ENCODE measurements at regions not wholly inside any gene's neighbourhood (a gene's known extent, or its start where the extent isn't known, plus 50 kb on each side); places are given as distances from the start of the nearest gene placed in this dataset.

GRCh38 chr6:141969201-141969600 lies 163.5 kb upstream of the GJE1 start:
- Histone ChIP-seq H3K36me3 (ENCODE audit: insufficient read depth, low read length) (no peaks in the 10 kb centered on the region), H3K4me3 (ENCODE audit: low read length) (no peak overlapping the region), H3K4me2 (ENCODE audit: low read length) (no peak overlapping the region), H3K9me3 (replicated peaks; ENCODE audit: low read length) (no peaks in the 10 kb centered on the region), H3K4me1 (ENCODE audit: control insufficient read depth, insufficient read depth, low read length) (no peaks in the 10 kb centered on the region), H3K27me3 (ENCODE audit: control insufficient read depth, insufficient read depth, low read length) (no peaks in the 10 kb centered on the region), H3K9ac (ENCODE audit: low read depth, low read length) (no peak overlapping the region)

DNA sequence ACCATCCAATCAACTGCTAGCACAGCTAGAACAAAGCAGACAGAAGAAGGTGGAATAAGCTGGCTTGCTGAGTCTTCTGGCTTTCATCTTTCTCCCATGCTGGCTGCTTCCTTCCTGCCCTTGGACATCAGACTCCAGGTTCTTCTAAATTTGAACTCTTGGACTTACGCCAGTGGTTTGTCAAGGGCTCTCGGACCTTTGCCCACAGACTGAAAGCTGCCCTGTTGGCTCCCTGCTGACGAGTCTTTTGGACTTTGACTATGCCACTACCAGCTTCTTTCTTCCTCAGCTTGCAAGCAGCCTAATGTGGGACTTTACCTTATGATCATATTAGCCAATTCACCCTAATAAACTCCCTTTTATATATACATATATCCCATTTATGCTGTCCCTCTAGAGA lies 164.1 kb upstream of the GJE1 start:
- no peaks in the 10 kb centered on the region for H3K36me3 ChIP-seq (ENCODE audit: insufficient read depth, low read length)
- H3K27me3 ChIP-seq (ENCODE audit: control insufficient read depth, insufficient read depth, low read length): no peaks in the 10 kb centered on the region
- no peaks in the 10 kb centered on the region for H3K9me3 ChIP-seq (replicated peaks; ENCODE audit: low read length)
- no peak overlapping the region for H3K4me3 ChIP-seq (ENCODE audit: low read length)
- no peak overlapping the region for H3K4me2 ChIP-seq (ENCODE audit: low read length)
- H3K9ac ChIP-seq (ENCODE audit: low read depth, low read length): no peak overlapping the region
- no peaks in the 10 kb centered on the region for H3K4me1 ChIP-seq (ENCODE audit: control insufficient read depth, insufficient read depth, low read length)

DNA sequence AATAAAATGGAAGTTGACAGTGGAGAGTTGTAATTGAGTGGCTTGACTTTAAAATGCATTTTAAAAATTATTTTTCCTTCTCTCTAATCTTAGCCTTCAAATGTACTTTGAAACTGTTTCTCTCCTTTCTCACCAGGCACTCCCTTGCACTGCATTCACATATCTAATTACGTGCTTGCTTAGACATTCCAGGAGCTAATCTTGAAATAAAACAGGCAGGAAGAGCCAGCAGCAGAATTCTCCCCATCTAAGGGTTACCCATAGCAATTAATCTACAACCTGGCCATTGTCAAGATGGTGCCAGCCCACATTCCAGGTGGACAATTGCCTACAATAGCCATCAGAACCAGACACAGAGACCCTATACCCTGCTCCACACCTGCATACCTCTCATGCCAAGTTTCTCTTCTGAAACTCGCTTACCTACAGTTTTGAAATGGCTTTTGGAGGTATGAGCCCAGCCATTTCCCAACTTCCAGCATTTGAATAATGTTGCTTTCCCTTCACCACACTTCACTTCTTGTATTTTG lies 167.6 kb upstream of the GJE1 start:
- no peaks in the 10 kb centered on the region for H3K27me3 ChIP-seq (ENCODE audit: control insufficient read depth, insufficient read depth, low read length)
- no peak overlapping the region for H3K9ac ChIP-seq (ENCODE audit: low read depth, low read length)
- H3K4me3 ChIP-seq (ENCODE audit: low read length): no peak overlapping the region
- H3K4me1 ChIP-seq (ENCODE audit: control insufficient read depth, insufficient read depth, low read length): no peaks in the 10 kb centered on the region
- no peaks in the 10 kb centered on the region for H3K9me3 ChIP-seq (replicated peaks; ENCODE audit: low read length)
- H3K36me3 ChIP-seq (ENCODE audit: insufficient read depth, low read length): no peaks in the 10 kb centered on the region
- H3K4me2 ChIP-seq (ENCODE audit: low read length): no peak overlapping the region

DNA sequence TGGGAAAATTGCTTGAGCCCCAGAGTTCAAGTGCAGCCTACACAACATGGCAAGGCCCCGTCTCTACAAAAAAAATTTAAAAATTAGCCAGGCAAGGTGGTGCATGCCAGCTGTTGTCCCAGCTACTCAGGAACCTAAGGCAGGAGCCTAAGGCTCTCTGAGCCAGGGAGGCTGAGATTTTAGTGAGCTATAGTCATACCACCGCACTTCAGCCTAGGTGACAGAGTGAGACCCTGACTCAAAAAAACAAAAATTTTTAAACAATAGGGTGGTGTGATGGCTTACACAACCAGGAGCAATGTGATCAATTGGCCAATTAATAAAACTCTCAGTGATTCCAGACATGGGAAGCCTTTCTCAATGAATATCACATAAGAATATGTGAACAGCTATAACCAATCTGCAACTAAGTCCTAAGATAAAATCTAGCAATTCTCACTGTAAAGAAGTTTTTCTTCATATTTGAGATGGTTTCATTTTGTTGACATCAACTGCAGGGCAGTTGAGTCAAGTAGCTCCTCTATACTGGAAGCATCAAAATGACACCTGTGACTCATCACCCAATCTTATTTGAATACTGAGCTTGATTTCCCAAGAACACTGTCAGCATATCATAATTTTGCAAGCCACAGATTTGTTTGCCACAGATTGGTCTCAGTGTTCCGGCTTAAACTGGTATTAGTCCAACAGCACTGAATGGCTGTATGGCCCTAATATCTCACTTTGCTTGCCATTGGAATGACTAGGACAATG lies 169.0 kb upstream of the GJE1 start:
- Histone ChIP-seq H3K9ac (ENCODE audit: low read depth, low read length) (no peak overlapping the region), H3K9me3 (replicated peaks; ENCODE audit: low read length) (no peaks in the 10 kb centered on the region), H3K36me3 (ENCODE audit: insufficient read depth, low read length) (no peaks in the 10 kb centered on the region), H3K4me2 (ENCODE audit: low read length) (no peak overlapping the region), H3K4me3 (ENCODE audit: low read length) (no peak overlapping the region), H3K4me1 (ENCODE audit: control insufficient read depth, insufficient read depth, low read length) (no peaks in the 10 kb centered on the region), H3K27me3 (ENCODE audit: control insufficient read depth, insufficient read depth, low read length) (no peaks in the 10 kb centered on the region)

GRCh38 chr6:141957271-141957670 lies 175.5 kb upstream of the GJE1 start:
- Histone ChIP-seq H3K36me3 (ENCODE audit: insufficient read depth, low read length) (no peaks in the 10 kb centered on the region), H3K27me3 (ENCODE audit: control insufficient read depth, insufficient read depth, low read length) (no peaks in the 10 kb centered on the region), H3K4me2 (ENCODE audit: low read length) (no peak overlapping the region), H3K4me1 (ENCODE audit: control insufficient read depth, insufficient read depth, low read length) (no peaks in the 10 kb centered on the region), H3K4me3 (ENCODE audit: low read length) (no peak overlapping the region), H3K9me3 (replicated peaks; ENCODE audit: low read length) (no peaks in the 10 kb centered on the region), H3K9ac (ENCODE audit: low read depth, low read length) (no peak overlapping the region)

GRCh38 chr6:141956868-141957267 lies 175.9 kb upstream of the GJE1 start:
- H3K4me1 ChIP-seq (ENCODE audit: control insufficient read depth, insufficient read depth, low read length): no peaks in the 10 kb centered on the region
- H3K4me3 ChIP-seq (ENCODE audit: low read length): no peak overlapping the region
- no peak overlapping the region for H3K9ac ChIP-seq (ENCODE audit: low read depth, low read length)
- H3K9me3 ChIP-seq (replicated peaks; ENCODE audit: low read length): no peaks in the 10 kb centered on the region
- no peaks in the 10 kb centered on the region for H3K36me3 ChIP-seq (ENCODE audit: insufficient read depth, low read length)
- no peak overlapping the region for H3K4me2 ChIP-seq (ENCODE audit: low read length)
- H3K27me3 ChIP-seq (ENCODE audit: control insufficient read depth, insufficient read depth, low read length): no peaks in the 10 kb centered on the region

DNA sequence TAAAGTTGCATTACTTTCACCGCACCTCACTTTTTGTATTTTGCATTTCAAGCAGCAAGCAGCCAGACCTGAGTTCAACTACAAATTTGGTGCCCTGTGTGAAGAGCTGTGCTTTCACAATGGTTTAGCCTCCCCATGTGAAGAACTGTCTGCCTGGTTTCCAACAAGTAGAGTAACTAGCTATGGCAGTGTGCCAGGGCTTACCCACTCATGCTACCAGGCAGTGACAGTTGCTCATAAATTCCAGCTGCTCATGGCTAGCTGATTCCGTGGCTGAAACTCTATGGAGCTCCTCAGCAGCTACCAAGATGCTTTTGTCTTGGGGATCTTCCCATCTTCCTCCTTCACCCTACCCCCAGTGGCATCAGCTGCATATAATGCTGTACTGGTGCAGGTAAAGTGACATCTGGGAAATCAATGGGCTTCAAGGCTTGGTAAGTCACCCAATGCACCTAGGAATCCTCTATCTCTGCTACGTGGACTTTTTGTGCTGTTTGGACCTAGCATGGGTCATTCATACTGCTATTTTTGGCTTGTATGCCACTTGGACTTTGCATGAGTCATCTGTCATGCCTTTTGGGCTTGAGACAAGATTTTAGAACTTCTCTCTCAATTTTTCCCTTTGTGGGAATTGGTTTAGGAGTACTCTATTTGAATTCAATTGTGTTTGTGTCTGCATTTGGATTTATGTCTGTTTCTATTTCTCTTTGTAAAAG lies 176.5 kb upstream of the GJE1 start:
- Histone ChIP-seq H3K27me3 (ENCODE audit: control insufficient read depth, insufficient read depth, low read length) (no peaks in the 10 kb centered on the region), H3K4me1 (ENCODE audit: control insufficient read depth, insufficient read depth, low read length) (no peaks in the 10 kb centered on the region), H3K4me2 (ENCODE audit: low read length) (no peak overlapping the region), H3K36me3 (ENCODE audit: insufficient read depth, low read length) (no peaks in the 10 kb centered on the region), H3K4me3 (ENCODE audit: low read length) (no peak overlapping the region), H3K9me3 (replicated peaks; ENCODE audit: low read length) (no peaks in the 10 kb centered on the region), H3K9ac (ENCODE audit: low read depth, low read length) (no peak overlapping the region)

GRCh38 chr6:141953072-141953471 lies 179.7 kb upstream of the GJE1 start:
- Histone ChIP-seq H3K4me3 (ENCODE audit: low read length) (no peak overlapping the region), H3K9me3 (replicated peaks; ENCODE audit: low read length) (no peaks in the 10 kb centered on the region)

DNA sequence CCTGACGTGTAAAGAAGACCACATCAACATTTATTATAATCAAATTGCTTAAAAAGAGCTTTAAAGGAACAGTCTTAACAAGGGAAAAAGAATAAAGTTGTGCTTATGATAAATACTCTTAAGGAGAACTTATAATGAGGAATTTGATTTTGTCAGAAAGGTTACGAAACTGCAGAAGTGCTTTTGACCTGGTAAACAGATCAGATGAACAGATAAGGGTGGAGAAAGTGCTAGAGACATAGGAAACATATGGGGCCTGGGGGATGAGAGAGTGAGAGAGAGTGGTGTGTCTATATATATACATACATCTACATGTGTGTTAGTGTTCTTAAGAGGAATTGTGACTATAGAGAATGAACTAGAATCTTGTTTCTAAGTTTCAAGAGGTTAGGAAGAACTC lies 186.2 kb upstream of the GJE1 start:
- Histone ChIP-seq H3K27me3 (ENCODE audit: control insufficient read depth, insufficient read depth, low read length) (no peaks in the 10 kb centered on the region), H3K9me3 (replicated peaks; ENCODE audit: low read length) (no peaks in the 10 kb centered on the region), H3K36me3 (ENCODE audit: insufficient read depth, low read length) (no peaks in the 10 kb centered on the region), H3K4me3 (ENCODE audit: low read length) (no peak overlapping the region), H3K4me2 (ENCODE audit: low read length) (no peak overlapping the region), H3K4me1 (ENCODE audit: control insufficient read depth, insufficient read depth, low read length) (no peaks in the 10 kb centered on the region), H3K9ac (ENCODE audit: low read depth, low read length) (no peak overlapping the region)

More at GRCh38 chr6:141953072-141953471, 179.7 kb upstream of the GJE1 start:
- H3K4me2 ChIP-seq (ENCODE audit: low read length): no peak overlapping the region
- no peaks in the 10 kb centered on the region for H3K27me3 ChIP-seq (ENCODE audit: control insufficient read depth, insufficient read depth, low read length)
- no peaks in the 10 kb centered on the region for H3K4me1 ChIP-seq (ENCODE audit: control insufficient read depth, insufficient read depth, low read length)
- no peaks in the 10 kb centered on the region for H3K36me3 ChIP-seq (ENCODE audit: insufficient read depth, low read length)
- H3K9ac ChIP-seq (ENCODE audit: low read depth, low read length): no peak overlapping the region

DNA sequence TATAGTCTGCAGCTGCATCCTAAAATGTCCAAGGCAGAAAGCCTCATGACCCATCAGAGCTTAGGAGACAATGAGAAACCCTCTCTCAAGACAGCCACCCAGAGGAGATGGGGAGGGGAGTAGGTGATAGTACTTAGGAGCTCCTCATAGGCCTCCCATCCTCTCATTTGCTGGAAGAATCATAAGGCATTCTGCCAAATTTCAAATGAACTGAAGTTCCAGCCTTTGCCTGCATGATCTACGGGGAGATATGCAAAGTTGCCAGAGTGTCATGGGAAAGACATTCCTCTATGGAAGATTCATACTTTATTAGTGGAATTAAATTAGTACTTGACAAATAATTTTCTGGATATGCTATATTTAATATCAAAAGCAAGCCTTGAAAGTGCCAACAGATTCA lies 194.1 kb upstream of the GJE1 start:
- Histone ChIP-seq H3K27me3 (ENCODE audit: control insufficient read depth, insufficient read depth, low read length) (no peaks in the 10 kb centered on the region), H3K9me3 (replicated peaks; ENCODE audit: low read length) (no peaks in the 10 kb centered on the region), H3K4me2 (ENCODE audit: low read length) (no peak overlapping the region), H3K36me3 (ENCODE audit: insufficient read depth, low read length) (no peaks in the 10 kb centered on the region), H3K9ac (ENCODE audit: low read depth, low read length) (no peak overlapping the region), H3K4me3 (ENCODE audit: low read length) (no peak overlapping the region), H3K4me1 (ENCODE audit: control insufficient read depth, insufficient read depth, low read length) (no peaks in the 10 kb centered on the region)

DNA sequence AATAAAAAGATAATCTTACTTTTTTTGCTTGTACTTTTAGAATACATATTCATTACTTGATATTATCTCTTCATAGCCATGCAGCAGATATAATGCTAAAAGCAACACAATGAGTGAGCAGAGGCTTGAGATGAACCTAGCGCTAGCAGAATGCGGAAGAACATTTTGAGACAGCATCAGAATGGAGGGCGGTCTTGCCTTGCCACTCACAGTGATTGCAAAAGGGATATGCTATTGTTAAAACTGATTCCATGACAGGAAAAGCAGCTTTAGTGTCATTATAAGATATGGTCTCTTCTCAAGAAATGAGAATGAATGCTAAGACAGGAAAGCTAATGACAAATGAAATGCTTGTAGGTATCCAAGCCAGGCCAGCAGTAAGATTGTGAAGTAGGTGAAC lies 200.0 kb upstream of the GJE1 start:
- Histone ChIP-seq H3K9ac (ENCODE audit: low read depth, low read length) (no peak overlapping the region), H3K4me1 (ENCODE audit: control insufficient read depth, insufficient read depth, low read length) (no peaks in the 10 kb centered on the region), H3K36me3 (ENCODE audit: insufficient read depth, low read length) (no peaks in the 10 kb centered on the region), H3K4me2 (ENCODE audit: low read length) (no peak overlapping the region), H3K9me3 (replicated peaks; ENCODE audit: low read length) (no peaks in the 10 kb centered on the region), H3K4me3 (ENCODE audit: low read length) (no peak overlapping the region), H3K27me3 (ENCODE audit: control insufficient read depth, insufficient read depth, low read length) (no peaks in the 10 kb centered on the region)

Data from skeletal muscle satellite cell (primary cell).